Body of pancreas (tissue), 4 donors: ENCODE measurements at regions not wholly inside any gene's neighbourhood (a gene's known extent, or its start where the extent isn't known, plus 50 kb on each side); places are given as distances from the start of the nearest gene placed in this dataset.

ENCODE experiments used
- ATAC-seq: fragments of 150-250 bp; one replicate; pipeline ENCODE4 v1.9.1; 2016
- DNase-seq, 4 donors: peaks; one replicate each; pipeline ENCODE4 v3.0.0-alpha.2; 2019
- H3K27ac ChIP-seq, 4 donors: fragments of 200-600 bp; sonication (generic); 1 replicate in 3 of 4; 2 replicates in 1 of 4; pipeline versions ENCODE4 v1.5.1 to v1.6.1; 2016 to 2019; ENCODE audit warnings: mild to moderate bottlenecking in 1 of 4, mixed read lengths in 1 of 4, moderate library complexity in 1 of 4
- H3K27me3 ChIP-seq, 2 donors: fragments of 200-600 bp; sonication (generic); one replicate each; pipeline ENCODE4 v1.6.0; 2016; ENCODE audit warnings: mild to moderate bottlenecking in 1 of 2
- H3K36me3 ChIP-seq, 2 donors: fragments of 200-600 bp; sonication (generic); replicated peaks in 1 of 2; 2 replicates each; pipeline ENCODE4 v1.5.1; 2016; ENCODE audit warnings: low read depth in 2 of 2; ENCODE audit not compliant: insufficient read depth in 1 of 2
- H3K4me1 ChIP-seq: fragments of 200-600 bp; sonication (generic); one replicate; pipeline ENCODE4 v1.6.0; 2016
- H3K4me3 ChIP-seq, 2 donors: fragments of 200-600 bp; sonication (generic); 1 replicate in 1 of 2; 2 replicates in 1 of 2; pipeline ENCODE4 v1.5.1; 2016 to 2019
- H3K9me3 ChIP-seq, 3 donors: fragments of 200-600 bp; sonication (generic); 1 replicate in 2 of 3; 2 replicates in 1 of 3; pipeline ENCODE4 v1.5.1; 2016
- CTCF ChIP-seq, 7 experiments: fragments of 450-650 bp in 4 of 7; fragments of 200-600 bp in 3 of 7; sonication (generic) in 3 of 7; IDR thresholded peaks; one replicate each; pipeline ENCODE4 v1.5.1; 2016 to 2019; ENCODE audit warnings: antibody characterized with exemption in 7 of 7
- POLR2A ChIP-seq, 3 donors: fragments of 450-650 bp; IDR thresholded peaks; one replicate each; pipeline ENCODE4 v1.6.1; 2016; ENCODE audit warnings: antibody characterized with exemption in 3 of 3, mild to moderate bottlenecking in 2 of 3
- WGBS, 2 donors: methylation state at CpG; one replicate each; pipeline ENCODE4 v1.1.5; 2017; 5-methylcytosine and 5-hydroxymethylcytosine counted together
- intact Hi-C: fragments of 100-400 bp; cut with DNase I; formaldehyde crosslinking; loops from one replicate; pipeline ENCODE4 v1.15.1; 2023

GRCh38 chr11:129324533-129325175, 51.0 kb upstream of the BARX2 start:
- intact Hi-C loops: loop anchor here (10.0 kb wide), 1 partner anchor 50 kb away; no protein-coding TSS in a partner anchor
- Histone ChIP-seq H3K4me1 (peaks cover 47% of the 10 kb centered on the region), H3K27ac (peak overlapping the region; percentile 60 to 83 (median 76)), H3K9me3 (no peaks in the 10 kb centered on the region), H3K4me3 (no peak overlapping the region), H3K27me3 (no peaks in the 10 kb centered on the region), H3K36me3 (no peaks in the 10 kb centered on the region)
- peak; percentile 86 for ATAC-seq
- TF ChIP-seq POLR2A (IDR thresholded peaks at IDR 0.05) (no peak), CTCF (IDR thresholded peaks at IDR 0.05) (no peak)
- DNase-seq: peak; percentile 62 to 80 (median 70)
- WGBS, 2 donors: 36 to 47% methylated on average over 9 to 10 of the region's 10 CpGs

- Histone ChIP-seq H3K9me3 (no peaks in the 10 kb centered on the region), H3K27ac (peak overlapping the region; percentile 60 to 83 (median 76)), H3K4me3 (no peak overlapping the region), H3K4me1 (peaks cover 47% of the 10 kb centered on the region), H3K36me3 (no peaks in the 10 kb centered on the region), H3K27me3 (no peaks in the 10 kb centered on the region)
- peak; percentile 90 for ATAC-seq
- intact Hi-C loops: loop anchor here (10.0 kb wide), 1 partner anchor 49 kb away; no protein-coding TSS in a partner anchor
- peak in 2 of 3 donors; percentile 31 to 45 for TF ChIP-seq POLR2A (IDR thresholded peaks at IDR 0.05)
- no peak for TF ChIP-seq CTCF (IDR thresholded peaks at IDR 0.05)
- DNase-seq: peak; percentile 66 to 85 (median 70)
- whole genome bisulfite sequencing, 2 donors: 30 to 32% methylated on average over 12 of the region's 12 CpGs
Observed at GRCh38 chr11:129323896-129324502, 51.6 kb upstream of the BARX2 start.

GRCh38 chr11:129322941-129323340, 52.7 kb upstream of the BARX2 start:
- TF ChIP-seq CTCF (IDR thresholded peaks at IDR 0.05): no peak
- TF ChIP-seq POLR2A (IDR thresholded peaks at IDR 0.05): no peak
- intact Hi-C loops: loop anchor here (10.0 kb wide), 1 partner anchor 48 kb away; no protein-coding TSS in a partner anchor
- Histone ChIP-seq H3K36me3 (no peaks in the 10 kb centered on the region), H3K27me3 (no peaks in the 10 kb centered on the region), H3K9me3 (no peaks in the 10 kb centered on the region), H3K4me3 (no peak overlapping the region), H3K27ac (peak overlapping the region; percentile 2 to 83 (median 67)), H3K4me1 (peaks cover 53% of the 10 kb centered on the region)
- peak in 3 of 4 donors; percentile 16 to 38 (median 23) for DNase-seq
- 50 to 51% methylated on average over 8 of the region's 8 CpGs for WGBS, 2 donors
- ATAC-seq: no peak

- ATAC-seq (no peak), DNase-seq (no peak)
- intact Hi-C loops: loop anchor here (10.0 kb wide), 1 partner anchor 46 kb away; no protein-coding TSS in a partner anchor
- Histone ChIP-seq H3K36me3 (no peaks in the 10 kb centered on the region), H3K27me3 (no peaks in the 10 kb centered on the region), H3K9me3 (no peaks in the 10 kb centered on the region), H3K4me3 (no peak overlapping the region), H3K4me1 (peaks cover 72% of the 10 kb centered on the region), H3K27ac (no peak overlapping the region)
- TF ChIP-seq CTCF (IDR thresholded peaks at IDR 0.05) (no peak), POLR2A (IDR thresholded peaks at IDR 0.05) (no peak)
- 73 to 93% methylated on average over 2 of the region's 2 CpGs for WGBS, 2 donors
Observed at GRCh38 chr11:129321076-129321475, 54.6 kb upstream of the BARX2 start.
